ENCODE measurements at regions not wholly inside any gene's neighbourhood (a gene's known extent, or its start where the extent isn't known, plus 50 kb on each side); places are given as distances from the start of the nearest gene placed in this dataset.

DNA sequence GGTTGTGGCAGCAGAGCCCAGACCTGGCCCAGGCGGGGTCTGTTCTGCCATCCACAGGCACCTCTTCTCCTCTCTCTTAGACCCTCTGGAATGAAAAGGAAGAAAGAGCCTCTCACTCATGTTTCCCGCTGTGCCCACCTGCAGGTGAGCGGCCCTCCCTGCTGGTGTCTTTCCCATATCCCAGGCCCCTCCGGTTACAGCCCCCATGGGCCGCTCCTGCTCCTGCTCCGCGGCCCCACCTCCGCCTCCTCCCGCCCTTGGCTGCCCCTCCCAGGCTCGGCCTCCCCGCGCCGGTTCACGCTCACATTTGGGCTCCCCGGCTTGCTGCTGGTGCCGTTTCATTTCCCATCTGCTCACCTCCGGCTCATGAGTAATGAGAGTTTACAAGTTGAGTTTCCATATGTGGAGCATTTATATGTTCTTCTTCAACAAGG is 98.7 kb upstream of the SDK2 start:
- TF ChIP-seq, protein P1, sequence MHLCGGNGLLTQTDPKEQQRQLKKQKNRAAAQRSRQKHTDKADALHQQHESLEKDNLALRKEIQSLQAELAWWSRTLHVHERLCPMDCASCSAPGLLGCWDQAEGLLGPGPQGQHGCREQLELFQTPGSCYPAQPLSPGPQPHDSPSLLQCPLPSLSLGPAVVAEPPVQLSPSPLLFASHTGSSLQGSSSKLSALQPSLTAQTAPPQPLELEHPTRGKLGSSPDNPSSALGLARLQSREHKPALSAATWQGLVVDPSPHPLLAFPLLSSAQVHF (CRISPR knock-in tag; IDR thresholded peaks at IDR 0.05) = no peak
- TF ChIP-seq RARG (CRISPR knock-in tag; IDR thresholded peaks at IDR 0.05; ENCODE audit: low read depth) = no peak
- TF ChIP-seq GABPA (IDR thresholded peaks at IDR 0.05; ENCODE audit: low read depth, low read length) = no peak
- no peak for TF ChIP-seq GABPA (CRISPR knock-in tag; IDR thresholded peaks at IDR 0.05; ENCODE audit: low read depth)
- TF ChIP-seq HNRNPLL (IDR thresholded peaks at IDR 0.05; ENCODE audit: low read depth, low read length, poor library complexity, severe bottlenecking) = no peak
- no peak for TF ChIP-seq SNRNP70 (IDR thresholded peaks at IDR 0.05; ENCODE audit: low read depth, low read length)
- TF ChIP-seq ZNF549 (CRISPR knock-in tag; IDR thresholded peaks at IDR 0.05) = no peak
- no peak for TF ChIP-seq NFIC (IDR thresholded peaks at IDR 0.05; ENCODE audit: low read length)
- no peak for TF ChIP-seq ZFP82 (CRISPR knock-in tag; IDR thresholded peaks at IDR 0.05; ENCODE audit: borderline replicate concordance)
- no peak for TF ChIP-seq FOXC1 (CRISPR knock-in tag; IDR thresholded peaks at IDR 0.05; ENCODE audit: borderline replicate concordance)
- no peak for TF ChIP-seq MZF1 (CRISPR knock-in tag; IDR thresholded peaks at IDR 0.05; ENCODE audit: borderline replicate concordance)
- TF ChIP-seq ZNF660 (CRISPR knock-in tag; IDR thresholded peaks at IDR 0.05; ENCODE audit: borderline replicate concordance, low read depth) = no peak
- TF ChIP-seq, protein P2, sequence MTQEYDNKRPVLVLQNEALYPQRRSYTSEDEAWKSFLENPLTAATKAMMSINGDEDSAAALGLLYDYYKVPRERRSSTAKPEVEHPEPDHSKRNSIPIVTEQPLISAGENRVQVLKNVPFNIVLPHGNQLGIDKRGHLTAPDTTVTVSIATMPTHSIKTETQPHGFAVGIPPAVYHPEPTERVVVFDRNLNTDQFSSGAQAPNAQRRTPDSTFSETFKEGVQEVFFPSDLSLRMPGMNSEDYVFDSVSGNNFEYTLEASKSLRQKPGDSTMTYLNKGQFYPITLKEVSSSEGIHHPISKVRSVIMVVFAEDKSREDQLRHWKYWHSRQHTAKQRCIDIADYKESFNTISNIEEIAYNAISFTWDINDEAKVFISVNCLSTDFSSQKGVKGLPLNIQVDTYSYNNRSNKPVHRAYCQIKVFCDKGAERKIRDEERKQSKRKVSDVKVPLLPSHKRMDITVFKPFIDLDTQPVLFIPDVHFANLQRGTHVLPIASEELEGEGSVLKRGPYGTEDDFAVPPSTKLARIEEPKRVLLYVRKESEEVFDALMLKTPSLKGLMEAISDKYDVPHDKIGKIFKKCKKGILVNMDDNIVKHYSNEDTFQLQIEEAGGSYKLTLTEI (CRISPR knock-in tag; conservative IDR thresholded peaks at IDR 0.05) = no peak
- H3K9me3 ChIP-seq (ENCODE audit: low read length) = no peaks in the 10 kb centered on the region
- no peaks in the 10 kb centered on the region for H3K79me2 ChIP-seq (ENCODE audit: insufficient read depth, low read length)
- ATAC-seq (no peak), FAIRE-seq (no peak), DNase-seq (ENCODE audit: low spot score) (no peak)
- intact Hi-C loops (cut with micrococcal nuclease; ENCODE audit: unreplicated experiment) (no loop called here), in situ Hi-C loops (cut with HindIII; ENCODE audit: extremely low pct_ligation_motif_present, low pct_unique_long_range_greater_than_20kb) (no loop called here)
- peaks cover 4 to 55% of the 10 kb centered on the region in 2 experiments; a peak in 4 of 5 replicates for H3K27me3 ChIP-seq (ENCODE audit: control insufficient read depth in 1 of 2, insufficient read depth in 2 of 2, low read length in 2 of 2)
- no peak overlapping the region for H3K27ac ChIP-seq (ENCODE audit: extremely low read length, insufficient read depth, low read length)
- no TSS peak for BruUV-seq (replicated peaks)
- no peak overlapping the region for H3K4me2 ChIP-seq (ENCODE audit: low read depth, low read length)
- ChIA-PET CTCF (ENCODE audit: low intra/inter-chr PET ratio, low total read pairs) (no interaction called here), POLR2A (no interaction called here)
- WGBS (ENCODE audit: low lambda C conversion rate) = 69% methylated on average over 17 of the region's 17 CpGs
- no peak overlapping the region for H3K4me3 ChIP-seq (replicated peaks in 1 of 3; ENCODE audit: insufficient read depth in 1 of 3, low read depth in 2 of 3, low read length in 3 of 3)
- H3K9ac ChIP-seq (ENCODE audit: insufficient read depth, low read depth, low read length) = no peak overlapping the region
- H3K36me3 ChIP-seq (replicated peaks in 1 of 2; ENCODE audit: control insufficient read depth in 1 of 2, insufficient read depth in 2 of 2, low read length in 2 of 2) = no peaks in the 10 kb centered on the region
- peaks cover 7% of the 10 kb centered on the region; the same call in 1 of the 2 replicates for H3K4me1 ChIP-seq (ENCODE audit: insufficient read depth, low read length)
- H2AFZ ChIP-seq (ENCODE audit: low read length) = no peak overlapping the region
- no peaks in the 10 kb centered on the region for H4K20me1 ChIP-seq (ENCODE audit: insufficient read depth, low read length)

Measured in HepG2 (cell line).